Neural progenitor cell (in vitro differentiated cells): ENCODE measurements at regions not wholly inside any gene's neighbourhood (a gene's known extent, or its start where the extent isn't known, plus 50 kb on each side); places are given as distances from the start of the nearest gene placed in this dataset.

ENCODE experiments used
- EZH2phosphoT487 ChIP-seq: fragments of 200-600 bp; sonication (generic); IDR thresholded peaks from 2 replicates; pipeline ENCODE4 v1.6.1; 2017; ENCODE audit warnings: antibody characterized with exemption
- TF ChIP-seq, protein P1 (sequence below): fragments of 200-600 bp; sonication (generic); IDR thresholded peaks from 2 replicates; pipeline ENCODE4 v1.5.1; 2017; ENCODE audit warnings: antibody characterized with exemption, mild to moderate bottlenecking

- TF ChIP-seq, protein P1, sequence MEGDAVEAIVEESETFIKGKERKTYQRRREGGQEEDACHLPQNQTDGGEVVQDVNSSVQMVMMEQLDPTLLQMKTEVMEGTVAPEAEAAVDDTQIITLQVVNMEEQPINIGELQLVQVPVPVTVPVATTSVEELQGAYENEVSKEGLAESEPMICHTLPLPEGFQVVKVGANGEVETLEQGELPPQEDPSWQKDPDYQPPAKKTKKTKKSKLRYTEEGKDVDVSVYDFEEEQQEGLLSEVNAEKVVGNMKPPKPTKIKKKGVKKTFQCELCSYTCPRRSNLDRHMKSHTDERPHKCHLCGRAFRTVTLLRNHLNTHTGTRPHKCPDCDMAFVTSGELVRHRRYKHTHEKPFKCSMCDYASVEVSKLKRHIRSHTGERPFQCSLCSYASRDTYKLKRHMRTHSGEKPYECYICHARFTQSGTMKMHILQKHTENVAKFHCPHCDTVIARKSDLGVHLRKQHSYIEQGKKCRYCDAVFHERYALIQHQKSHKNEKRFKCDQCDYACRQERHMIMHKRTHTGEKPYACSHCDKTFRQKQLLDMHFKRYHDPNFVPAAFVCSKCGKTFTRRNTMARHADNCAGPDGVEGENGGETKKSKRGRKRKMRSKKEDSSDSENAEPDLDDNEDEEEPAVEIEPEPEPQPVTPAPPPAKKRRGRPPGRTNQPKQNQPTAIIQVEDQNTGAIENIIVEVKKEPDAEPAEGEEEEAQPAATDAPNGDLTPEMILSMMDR: no peak
- no peak for TF ChIP-seq EZH2phosphoT487
Measured at GRCh38 chr4:74588350-74588749, 143.4 kb downstream of the AREG start.
